Stimulated activated CD8-positive, alpha-beta memory T cell treated with anti-CD3 and anti-CD28 coated beads, Interleukin-15, amount 100 ng/mL, for 4 hours (primary cell): ENCODE measurements at regions not wholly inside any gene's neighbourhood (a gene's known extent, or its start where the extent isn't known, plus 50 kb on each side); places are given as distances from the start of the nearest gene placed in this dataset.

Experiments
- DNase-seq, 2 donors: peaks; one replicate each; pipeline ENCODE4 v3.0.0-alpha.2; 2020; ENCODE audit warnings: low read depth in 2 of 2

- DNase-seq = no peak
Measured at GRCh38 chr10:129005804-129006203, 461.2 kb upstream of the MGMT start.

GRCh38 chr10:129018511-129018910, 448.5 kb upstream of the MGMT start:
- no peak for DNase-seq

- DNase-seq = no peak
Measured at GRCh38 chr10:129020651-129021330, 446.2 kb upstream of the MGMT start.

- DNase-seq = no peak
Measured at GRCh38 chr10:129021594-129022304, 445.3 kb upstream of the MGMT start.

GRCh38 chr10:129023082-129023481, 444.0 kb upstream of the MGMT start:
- DNase-seq = no peak

- no peak for DNase-seq
Measured at GRCh38 chr10:129024046-129024445, 443.0 kb upstream of the MGMT start.

GRCh38 chr10:129025787-129026186, 441.3 kb upstream of the MGMT start:
- DNase-seq = no peak

GRCh38 chr10:129027906-129028305, 439.1 kb upstream of the MGMT start:
- DNase-seq = no peak

- DNase-seq = no peak
Measured at GRCh38 chr10:129028451-129028850, 438.6 kb upstream of the MGMT start.

GRCh38 chr10:129029051-129029450, 438.0 kb upstream of the MGMT start:
- no peak for DNase-seq

GRCh38 chr10:129029851-129030602, 437.0 kb upstream of the MGMT start:
- DNase-seq = no peak

- DNase-seq = no peak
Measured at GRCh38 chr10:129030603-129030895, 436.5 kb upstream of the MGMT start.

GRCh38 chr10:129030996-129031843, 435.8 kb upstream of the MGMT start:
- peak in 1 of 2 donors; percentile 6 for DNase-seq

GRCh38 chr10:129031844-129032150, 435.2 kb upstream of the MGMT start:
- no peak for DNase-seq

GRCh38 chr10:129032372-129033313, 434.4 kb upstream of the MGMT start:
- DNase-seq = no peak

- DNase-seq = no peak
Measured at GRCh38 chr10:129033340-129033739, 433.7 kb upstream of the MGMT start.

- no peak for DNase-seq
Measured at GRCh38 chr10:129033790-129034272, 433.2 kb upstream of the MGMT start.

- DNase-seq = no peak
Measured at GRCh38 chr10:129035052-129035827, 431.8 kb upstream of the MGMT start.

GRCh38 chr10:129038522-129038921, 428.5 kb upstream of the MGMT start:
- DNase-seq = no peak
